Panc1 (cell line): ENCODE measurements at regions not wholly inside any gene's neighbourhood (a gene's known extent, or its start where the extent isn't known, plus 50 kb on each side); places are given as distances from the start of the nearest gene placed in this dataset.

Source experiments
- ATAC-seq: fragments of 200-7000 bp; cut with Tn5 transposase; 2 replicates; pipeline ENCODE4 v1.9.1; 2020; ENCODE audit warnings: mild to moderate bottlenecking, moderate library complexity
- BruUV-seq: library from RNA; stranded (reverse); fragments of 400-500 nt; replicated peaks from 2 replicates; lab custom pipeline; 2021; lab: Mats Ljungman, UMichigan
- CTCF ChIA-PET: fragments of 300-600 bp; sonication (Branson Sonifier 250); formaldehyde crosslinking; loops from one replicate; lab custom pipeline; 2022; ENCODE audit warnings: antibody characterized with exemption; lab: Charles Lee
- POLR2A ChIA-PET: fragments of 300-600 bp; sonication (Branson Sonifier 250); formaldehyde crosslinking; loops from one replicate; lab custom pipeline; 2022; ENCODE audit warnings: antibody characterized with exemption; lab: Charles Lee
- DNase-seq: peaks from one replicate; pipeline ENCODE4 v3.0.0-alpha.2; 2010; ENCODE audit warnings: low read depth, low spot score
- H3K27ac ChIP-seq: 2 replicates; pipeline ENCODE4 v1.5.1; 2011; ENCODE audit warnings: mild to moderate bottlenecking, low read length, inconsistent platforms
- H3K27me3 ChIP-seq: fragments of 200-500 bp; sonication (Bioruptor generic); 2 replicates; pipeline ENCODE4 v1.6.0; 2014; ENCODE audit warnings: low read length, inconsistent platforms; ENCODE audit not compliant: control insufficient read depth, insufficient read depth
- H3K36me3 ChIP-seq: fragments of 200-500 bp; sonication (Bioruptor generic); 2 replicates; pipeline ENCODE4 v1.5.1; 2014; ENCODE audit warnings: inconsistent platforms, mild to moderate bottlenecking, low read length, moderate library complexity; ENCODE audit not compliant: control insufficient read depth, insufficient read depth
- H3K4me1 ChIP-seq: 2 replicates; pipeline ENCODE4 v1.5.1; 2011; ENCODE audit warnings: inconsistent platforms, mild to moderate bottlenecking, low read length, moderate library complexity; ENCODE audit not compliant: control insufficient read depth, insufficient read depth
- H3K4me3 ChIP-seq, 2 experiments: 2 replicates each; pipeline ENCODE4 v1.5.1; 2011 to 2012; ENCODE audit warnings: low read depth in 2 of 2, low read length in 2 of 2, mild to moderate bottlenecking in 2 of 2, inconsistent platforms in 1 of 2, moderate library complexity in 1 of 2
- H3K9me3 ChIP-seq: fragments of 200-500 bp; sonication (Bioruptor generic); 2 replicates; pipeline ENCODE4 v1.5.1; 2014; ENCODE audit warnings: low read depth, mild to moderate bottlenecking, inconsistent platforms, low read length, moderate library complexity; ENCODE audit not compliant: control insufficient read depth, insufficient read depth
- POLR2AphosphoS5 ChIP-seq: IDR thresholded peaks from 2 replicates; pipeline ENCODE4 v1.6.1; 2012; ENCODE audit warnings: mild to moderate bottlenecking, low read depth, low read length, moderate library complexity
- SIN3A ChIP-seq: IDR thresholded peaks from 2 replicates; pipeline ENCODE4 v1.6.1; 2012; ENCODE audit warnings: low read depth, mild to moderate bottlenecking, low read length, moderate library complexity, borderline replicate concordance; ENCODE audit not compliant: insufficient read depth
- TCF7L2 ChIP-seq: IDR thresholded peaks from 2 replicates; pipeline ENCODE4 v1.6.1; 2011; ENCODE audit warnings: mild to moderate bottlenecking, low read depth, low read length, inconsistent platforms
- in situ Hi-C: cut with HindIII; loops from 2 replicates; pipeline ENCODE4 v1.10.0; 2016; ENCODE audit warnings: low sequenced_read_pairs, low pct_unique_long_range_greater_than_20kb
- intact Hi-C: fragments of 100-400 bp; cut with micrococcal nuclease; formaldehyde crosslinking; loops from one replicate; pipeline ENCODE4 v1.10.0; 2022; ENCODE audit not compliant: unreplicated experiment
- TF ChIP-seq, protein P1 (sequence below): fragments of 450-650 bp; IDR thresholded peaks from 2 replicates; pipeline ENCODE4 v1.5.1; 2017; ENCODE audit warnings: mild to moderate bottlenecking
- TF ChIP-seq, protein P2 (sequence below), 2 experiments: IDR thresholded peaks; 2 replicates each; pipeline ENCODE4 v1.6.1; 2011 to 2012; ENCODE audit warnings: low read depth in 2 of 2, control low read depth in 1 of 2, low read length in 1 of 2, mild to moderate bottlenecking in 1 of 2, moderate library complexity in 1 of 2; ENCODE audit not compliant: insufficient read depth in 1 of 2

DNA sequence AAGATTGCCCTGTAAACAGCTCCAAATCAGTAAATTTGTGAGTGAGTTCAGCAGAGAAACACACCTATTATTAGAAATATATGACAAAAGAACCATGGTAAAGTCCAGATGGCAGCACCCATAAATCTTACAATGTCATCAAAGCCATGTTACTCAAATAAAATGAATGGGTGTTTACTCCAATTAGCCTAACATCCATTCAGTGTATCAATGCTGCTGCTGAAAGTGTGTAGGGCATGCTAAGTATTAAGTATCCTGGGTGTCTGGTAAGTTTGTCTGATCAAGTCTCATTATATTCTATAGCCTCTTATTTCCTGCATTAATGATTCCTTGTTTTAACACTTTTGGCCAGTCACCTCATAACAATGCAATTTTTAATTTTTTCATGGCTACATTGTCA lies 185.5 kb upstream of the STEAP4 start:
- no peak for TF ChIP-seq SIN3A
- TF ChIP-seq, protein P1, sequence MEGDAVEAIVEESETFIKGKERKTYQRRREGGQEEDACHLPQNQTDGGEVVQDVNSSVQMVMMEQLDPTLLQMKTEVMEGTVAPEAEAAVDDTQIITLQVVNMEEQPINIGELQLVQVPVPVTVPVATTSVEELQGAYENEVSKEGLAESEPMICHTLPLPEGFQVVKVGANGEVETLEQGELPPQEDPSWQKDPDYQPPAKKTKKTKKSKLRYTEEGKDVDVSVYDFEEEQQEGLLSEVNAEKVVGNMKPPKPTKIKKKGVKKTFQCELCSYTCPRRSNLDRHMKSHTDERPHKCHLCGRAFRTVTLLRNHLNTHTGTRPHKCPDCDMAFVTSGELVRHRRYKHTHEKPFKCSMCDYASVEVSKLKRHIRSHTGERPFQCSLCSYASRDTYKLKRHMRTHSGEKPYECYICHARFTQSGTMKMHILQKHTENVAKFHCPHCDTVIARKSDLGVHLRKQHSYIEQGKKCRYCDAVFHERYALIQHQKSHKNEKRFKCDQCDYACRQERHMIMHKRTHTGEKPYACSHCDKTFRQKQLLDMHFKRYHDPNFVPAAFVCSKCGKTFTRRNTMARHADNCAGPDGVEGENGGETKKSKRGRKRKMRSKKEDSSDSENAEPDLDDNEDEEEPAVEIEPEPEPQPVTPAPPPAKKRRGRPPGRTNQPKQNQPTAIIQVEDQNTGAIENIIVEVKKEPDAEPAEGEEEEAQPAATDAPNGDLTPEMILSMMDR: no peak
- no peak for TF ChIP-seq POLR2AphosphoS5
- TF ChIP-seq, protein P2, sequence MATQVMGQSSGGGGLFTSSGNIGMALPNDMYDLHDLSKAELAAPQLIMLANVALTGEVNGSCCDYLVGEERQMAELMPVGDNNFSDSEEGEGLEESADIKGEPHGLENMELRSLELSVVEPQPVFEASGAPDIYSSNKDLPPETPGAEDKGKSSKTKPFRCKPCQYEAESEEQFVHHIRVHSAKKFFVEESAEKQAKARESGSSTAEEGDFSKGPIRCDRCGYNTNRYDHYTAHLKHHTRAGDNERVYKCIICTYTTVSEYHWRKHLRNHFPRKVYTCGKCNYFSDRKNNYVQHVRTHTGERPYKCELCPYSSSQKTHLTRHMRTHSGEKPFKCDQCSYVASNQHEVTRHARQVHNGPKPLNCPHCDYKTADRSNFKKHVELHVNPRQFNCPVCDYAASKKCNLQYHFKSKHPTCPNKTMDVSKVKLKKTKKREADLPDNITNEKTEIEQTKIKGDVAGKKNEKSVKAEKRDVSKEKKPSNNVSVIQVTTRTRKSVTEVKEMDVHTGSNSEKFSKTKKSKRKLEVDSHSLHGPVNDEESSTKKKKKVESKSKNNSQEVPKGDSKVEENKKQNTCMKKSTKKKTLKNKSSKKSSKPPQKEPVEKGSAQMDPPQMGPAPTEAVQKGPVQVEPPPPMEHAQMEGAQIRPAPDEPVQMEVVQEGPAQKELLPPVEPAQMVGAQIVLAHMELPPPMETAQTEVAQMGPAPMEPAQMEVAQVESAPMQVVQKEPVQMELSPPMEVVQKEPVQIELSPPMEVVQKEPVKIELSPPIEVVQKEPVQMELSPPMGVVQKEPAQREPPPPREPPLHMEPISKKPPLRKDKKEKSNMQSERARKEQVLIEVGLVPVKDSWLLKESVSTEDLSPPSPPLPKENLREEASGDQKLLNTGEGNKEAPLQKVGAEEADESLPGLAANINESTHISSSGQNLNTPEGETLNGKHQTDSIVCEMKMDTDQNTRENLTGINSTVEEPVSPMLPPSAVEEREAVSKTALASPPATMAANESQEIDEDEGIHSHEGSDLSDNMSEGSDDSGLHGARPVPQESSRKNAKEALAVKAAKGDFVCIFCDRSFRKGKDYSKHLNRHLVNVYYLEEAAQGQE (IDR thresholded peaks at IDR 0.05; ENCODE audit: insufficient read depth in 1 of 2, low read depth in 2 of 2, low read length in 1 of 2): no peak
- no peak for TF ChIP-seq TCF7L2
- no peaks in the 10 kb centered on the region for H3K4me1 ChIP-seq
- ATAC-seq (no peak), DNase-seq (no peak)
- no peak overlapping the region for H3K27ac ChIP-seq
- no peaks in the 10 kb centered on the region for H3K36me3 ChIP-seq
- POLR2A ChIA-PET: no interaction called here
- no peaks in the 10 kb centered on the region for H3K27me3 ChIP-seq
- CTCF ChIA-PET: no interaction called here
- in situ Hi-C loops: no loop called here
- intact Hi-C loops: no loop called here
- no TSS peak for BruUV-seq
- no peaks in the 10 kb centered on the region for H3K9me3 ChIP-seq
- no peak overlapping the region for H3K4me3 ChIP-seq

DNA sequence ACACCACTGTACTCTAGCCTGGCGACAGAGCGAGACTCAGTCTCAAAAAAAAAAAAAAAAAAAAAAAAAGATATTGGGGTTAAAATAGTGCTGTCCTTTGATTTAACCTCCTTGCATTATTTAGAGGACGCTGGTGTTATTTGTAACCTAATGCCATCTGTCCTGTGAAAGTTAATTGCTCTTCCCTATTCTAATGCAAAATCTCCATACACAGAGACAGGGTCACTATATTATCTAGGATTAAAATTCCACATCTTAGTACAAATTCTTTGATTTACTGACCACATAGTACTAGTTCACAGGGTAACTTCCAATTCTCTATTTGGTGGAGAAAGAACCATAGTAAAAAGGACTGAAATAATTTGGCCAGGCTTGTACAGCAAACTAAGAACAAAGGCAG lies 184.2 kb upstream of the STEAP4 start:
- intact Hi-C loops: no loop called here
- H3K36me3 ChIP-seq: no peaks in the 10 kb centered on the region
- no peak overlapping the region for H3K4me3 ChIP-seq
- ATAC-seq (no peak), DNase-seq (no peak)
- in situ Hi-C loops: no loop called here
- no peak overlapping the region for H3K27ac ChIP-seq
- ChIA-PET POLR2A (no interaction called here), CTCF (no interaction called here)
- H3K4me1 ChIP-seq: no peaks in the 10 kb centered on the region
- H3K27me3 ChIP-seq: no peaks in the 10 kb centered on the region
- no TSS peak for BruUV-seq
- TF ChIP-seq POLR2AphosphoS5 (no peak), TCF7L2 (no peak)
- TF ChIP-seq, protein P1: no peak
- H3K9me3 ChIP-seq: no peaks in the 10 kb centered on the region

DNA sequence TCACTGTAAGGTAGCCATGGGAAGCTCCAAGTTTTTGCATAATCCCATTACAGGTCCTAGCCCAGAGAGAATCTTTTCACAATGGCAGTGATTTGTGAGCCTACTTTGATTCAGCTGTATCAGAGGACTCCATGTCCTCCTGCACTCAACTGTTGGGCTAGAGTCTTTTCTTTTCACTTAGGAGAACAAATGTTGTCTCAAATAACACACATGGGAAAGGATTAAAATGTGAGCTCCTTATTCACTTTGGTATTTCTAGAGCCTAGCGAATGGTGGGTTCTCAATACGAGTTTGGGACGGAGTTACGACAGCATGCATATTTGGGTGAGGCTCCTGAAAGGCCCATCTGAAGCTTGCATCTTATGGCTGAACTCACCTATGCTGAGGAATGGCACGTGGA lies 183.5 kb upstream of the STEAP4 start:
- Histone ChIP-seq H3K27me3 (no peaks in the 10 kb centered on the region), H3K27ac (no peak overlapping the region), H3K9me3 (no peaks in the 10 kb centered on the region), H3K4me3 (no peak overlapping the region), H3K4me1 (no peaks in the 10 kb centered on the region), H3K36me3 (no peaks in the 10 kb centered on the region)
- in situ Hi-C loops (no loop called here), intact Hi-C loops (no loop called here)
- no peak for DNase-seq
- TF ChIP-seq SIN3A (no peak), TCF7L2 (no peak), POLR2AphosphoS5 (no peak)
- TF ChIP-seq, protein P1: no peak
- TF ChIP-seq, protein P2 (IDR thresholded peaks at IDR 0.05; ENCODE audit: insufficient read depth in 1 of 2, low read depth in 2 of 2, low read length in 1 of 2): no peak
- ChIA-PET POLR2A (no interaction called here), CTCF (no interaction called here)
- BruUV-seq: no TSS peak
- ATAC-seq: no peak
